Endothelial cell of umbilical vein (primary cell): ENCODE measurements at regions not wholly inside any gene's neighbourhood (a gene's known extent, or its start where the extent isn't known, plus 50 kb on each side); places are given as distances from the start of the nearest gene placed in this dataset.

Source experiments
- BruUV-seq: library from RNA; stranded (reverse); fragments of 400-500 nt; replicated peaks from 2 replicates; lab custom pipeline; 2021; lab: Mats Ljungman, UMichigan
- CTCF ChIA-PET: fragments of 300-600, 350-600 bp; sonication (Branson Sonifier 250); formaldehyde crosslinking; loops from one replicate; lab custom pipeline; 2021; ENCODE audit warnings: antibody characterized with exemption, inconsistent platforms; lab: Charles Lee
- POLR2A ChIA-PET: fragments of 300-600, 350-600 bp; sonication (Branson Sonifier 250); formaldehyde crosslinking; loops from one replicate; lab custom pipeline; 2021; ENCODE audit warnings: antibody characterized with exemption, inconsistent platforms; lab: Charles Lee
- DNase-seq: peaks from one replicate; pipeline ENCODE4 v3.0.0-alpha.2; 2011; ENCODE audit warnings: low read depth, low spot score
- FAIRE-seq: peaks from 2 replicates; lab custom pipeline; 2011; peaks lifted over from hg19 to GRCh38; lab: Jason Lieb, UNC
- H2AFZ ChIP-seq: 2 replicates; pipeline ENCODE4 v1.6.0; 2012; ENCODE audit warnings: low read depth, low read length, control low read depth, inconsistent platforms
- H3K27ac ChIP-seq: 2 replicates; pipeline ENCODE4 v1.5.1; 2011; ENCODE audit warnings: low read depth, mild to moderate bottlenecking, control low read depth, low read length, moderate library complexity; ENCODE audit not compliant: insufficient read depth
- H3K27me3 ChIP-seq, 2 experiments: 2 replicates each; pipeline versions ENCODE4 v1.6.0 to v1.6.1; 2011; ENCODE audit warnings: low read length in 2 of 2, mixed read lengths in 1 of 2; ENCODE audit not compliant: control insufficient read depth in 2 of 2, insufficient read depth in 2 of 2
- H3K36me3 ChIP-seq, 2 experiments: 2 replicates in 1 of 2; 3 replicates in 1 of 2; pipeline ENCODE4 v1.5.1; 2011; ENCODE audit warnings: low read length in 2 of 2, mild to moderate bottlenecking in 1 of 2, moderate library complexity in 1 of 2; ENCODE audit not compliant: control insufficient read depth in 2 of 2, insufficient read depth in 2 of 2; ENCODE audit errors: extremely low read depth in 1 of 2
- H3K4me1 ChIP-seq: 3 replicates; pipeline ENCODE4 v1.5.1; 2011; ENCODE audit warnings: mild to moderate bottlenecking, low read length; ENCODE audit not compliant: control insufficient read depth, insufficient read depth; ENCODE audit errors: extremely low read depth
- H3K4me2 ChIP-seq: 2 replicates; pipeline ENCODE4 v1.6.1; 2011; ENCODE audit warnings: low read length, control low read depth, mixed read lengths; ENCODE audit not compliant: insufficient read depth
- H3K4me3 ChIP-seq, 3 experiments: fragments of 200-600 bp in 1 of 3; sonication (generic), shearing (Covaris generic) in 1 of 3; replicated peaks in 1 of 3; 2 replicates each; pipeline ENCODE4 v1.5.1; 2011 to 2016; ENCODE audit warnings: control low read depth in 3 of 3, low read length in 3 of 3, mild to moderate bottlenecking in 2 of 3, inconsistent platforms in 1 of 3, low read depth in 1 of 3, moderate library complexity in 1 of 3; ENCODE audit not compliant: insufficient read depth in 1 of 3
- H3K79me2 ChIP-seq: 2 replicates; pipeline ENCODE4 v1.6.0; 2012; ENCODE audit warnings: low read length, inconsistent platforms; ENCODE audit not compliant: control insufficient read depth, insufficient read depth
- H3K9ac ChIP-seq: replicated peaks from 2 replicates; pipeline ENCODE3; 2011; ENCODE audit warnings: low read length, control low read depth; ENCODE audit not compliant: insufficient read depth; ENCODE audit errors: extremely low read depth
- H3K9me1 ChIP-seq: replicated peaks from 3 replicates; pipeline ENCODE4 v1.6.0; 2011; ENCODE audit warnings: mild to moderate bottlenecking, low read length; ENCODE audit not compliant: control insufficient read depth, insufficient read depth; ENCODE audit errors: extremely low read depth
- H3K9me3 ChIP-seq: replicated peaks from 2 replicates; pipeline ENCODE4 v1.5.1; 2012; ENCODE audit warnings: low read length, inconsistent platforms; ENCODE audit not compliant: control insufficient read depth, insufficient read depth
- H4K20me1 ChIP-seq: replicated peaks from 2 replicates; pipeline ENCODE3; 2011; ENCODE audit warnings: mild to moderate bottlenecking, low read length; ENCODE audit not compliant: control insufficient read depth, insufficient read depth; ENCODE audit errors: extremely low read depth
- CTCF ChIP-seq, 2 donors: IDR thresholded peaks; 1 replicate in 1 of 2; 2 replicates in 1 of 2; pipeline ENCODE4 v1.5.1; 2011; ENCODE audit warnings: low read length in 2 of 2, mild to moderate bottlenecking in 2 of 2, moderate library complexity in 2 of 2, control low read depth in 1 of 2, inconsistent platforms in 1 of 2, low read depth in 1 of 2; ENCODE audit not compliant: insufficient read depth in 1 of 2; ENCODE audit errors: extremely low read depth in 1 of 2
- EZH2 ChIP-seq: IDR thresholded peaks from 2 replicates; pipeline ENCODE4 v1.6.1; 2012; ENCODE audit warnings: borderline replicate concordance, low read depth, mild to moderate bottlenecking, moderate library complexity, low read length, inconsistent platforms; ENCODE audit not compliant: severe bottlenecking
- FOS ChIP-seq: IDR thresholded peaks from 2 replicates; pipeline ENCODE4 v1.6.1; 2011; ENCODE audit warnings: mild to moderate bottlenecking, low read length, moderate library complexity, borderline replicate concordance; ENCODE audit not compliant: insufficient read depth
- GATA2 ChIP-seq: IDR thresholded peaks from 2 replicates; pipeline ENCODE4 v1.7.0; 2011; ENCODE audit warnings: low read depth, mild to moderate bottlenecking, moderate library complexity, mixed read lengths, low read length; ENCODE audit not compliant: insufficient read length, insufficient read depth
- JUN ChIP-seq: IDR thresholded peaks from 2 replicates; pipeline ENCODE4 v1.6.1; 2011; ENCODE audit warnings: borderline replicate concordance, low read depth; ENCODE audit not compliant: insufficient read length, insufficient read depth
- MAX ChIP-seq: IDR thresholded peaks from 2 replicates; pipeline ENCODE4 v1.6.1; 2011; ENCODE audit not compliant: insufficient read depth, insufficient read length
- MYC ChIP-seq: IDR thresholded peaks from one replicate; pipeline ENCODE4 v1.6.1; 2011; ENCODE audit warnings: mild to moderate bottlenecking, low read depth, low read length
- POLR2A ChIP-seq: IDR thresholded peaks from 2 replicates; pipeline ENCODE4 v1.6.1; 2012; ENCODE audit warnings: low read depth, mild to moderate bottlenecking, control low read depth, low read length
- POLR2AphosphoS5 ChIP-seq: IDR thresholded peaks from 2 replicates; pipeline ENCODE4 v1.6.1; 2012; ENCODE audit warnings: low read depth, mild to moderate bottlenecking, control low read depth, low read length, moderate library complexity; ENCODE audit not compliant: insufficient read depth
- dilution Hi-C: fragments of 300-500 bp; cut with MboI; formaldehyde crosslinking; loops from one replicate; pipeline ENCODE4 v1.15.0; 2019; ENCODE audit warnings: low sequenced_read_pairs; ENCODE audit not compliant: extremely low pct_ligation_motif_present
- intact Hi-C: fragments of 100-400 bp; cut with micrococcal nuclease; formaldehyde crosslinking; loops from one replicate; pipeline ENCODE4 v1.10.0; 2022

- Histone ChIP-seq H3K36me3 (no peaks in the 10 kb centered on the region), H3K9me3 (no peaks in the 10 kb centered on the region), H2AFZ (no peak overlapping the region), H3K4me3 (no peak overlapping the region), H3K4me2 (no peak overlapping the region), H3K9ac (no peak overlapping the region), H3K9me1 (no peaks in the 10 kb centered on the region), H3K27me3 (peaks cover 0 to 2% of the 10 kb centered on the region in 2 experiments), H4K20me1 (no peaks in the 10 kb centered on the region), H3K79me2 (no peaks in the 10 kb centered on the region), H3K27ac (no peak overlapping the region), H3K4me1 (peaks cover 20% of the 10 kb centered on the region)
- TF ChIP-seq MYC (no peak), POLR2AphosphoS5 (no peak), GATA2 (no peak), EZH2 (no peak), CTCF (IDR thresholded peaks at IDR 0.05; ENCODE audit: extremely low read depth in 1 of 2, insufficient read depth in 1 of 2, low read depth in 1 of 2, low read length in 2 of 2) (no peak), FOS (no peak), MAX (no peak), JUN (no peak), POLR2A (no peak)
- DNase-seq: no peak
- ChIA-PET POLR2A (interaction anchor here (0.9 kb wide), 1 partner anchor 16 kb away, joined by 3 read pairs; no protein-coding TSS in a partner anchor), CTCF (interaction anchor here (0.7 kb wide), 1 partner anchor 10 kb away, joined by 3 read pairs; no protein-coding TSS in a partner anchor)
- BruUV-seq: no TSS peak
- dilution Hi-C loops (loop anchor here (25.0 kb wide), 1 partner anchor 547 kb away; the partner anchor contains the start of gene BOD1L1), intact Hi-C loops (loop anchor here (2.0 to 10.0 kb wide), 2 partner anchors 16 to 530 kb away; no protein-coding TSS in a partner anchor)
- FAIRE-seq: no peak
These were observed 557.2 kb upstream of the BOD1L1 start for GRCh38 chr4:14184767-14185166.
